A549 (cell line): ENCODE measurements at regions not wholly inside any gene's neighbourhood (a gene's known extent, or its start where the extent isn't known, plus 50 kb on each side); places are given as distances from the start of the nearest gene placed in this dataset.

ENCODE experiments used
- ATAC-seq, 2 experiments: fragments of 200-7000 bp in 1 of 2; fragments of >200 bp in 1 of 2; cut with Nextera tagmentation in 1 of 2; cut with Tn5 transposase in 1 of 2; 3 replicates each; pipeline versions ENCODE4 v1.8.0 to v1.9.1; 2018 to 2020; ENCODE audit warnings: mild to moderate bottlenecking in 1 of 2, moderate library complexity in 1 of 2
- CTCF ChIA-PET: fragments of 300-600 bp; sonication (Branson Sonifier 250); formaldehyde crosslinking; extraction: SDS; loops from one replicate; lab custom pipeline; 2021; ENCODE audit warnings: antibody characterized with exemption, inconsistent platforms; lab: Yijun Ruan, JAX
- POLR2A ChIA-PET: fragments of 350-600 bp; formaldehyde crosslinking; extraction: SDS; loops from one replicate; lab custom pipeline; 2021; ENCODE audit warnings: antibody characterized with exemption, inconsistent platforms; lab: Yijun Ruan, JAX
- DNase-seq, 2 experiments: peaks; one replicate each; pipeline versions ENCODE4 v3.0.0 to v3.0.0-alpha.2; 2011 to 2016; ENCODE audit warnings: low read depth in 1 of 2, low spot score in 1 of 2
- FAIRE-seq: peaks from 2 replicates; lab custom pipeline; 2011; peaks lifted over from hg19 to GRCh38; lab: Jason Lieb, UNC
- H3K27ac ChIP-seq, 2 experiments: fragments of >200 bp; sonication (Bioruptor Twin); formaldehyde crosslinking; 3 replicates each; pipeline ENCODE4 v1.5.1; 2016 to 2017
- H3K4me1 ChIP-seq: fragments of >200 bp; sonication (Bioruptor Twin); formaldehyde crosslinking; 3 replicates; pipeline ENCODE4 v1.6.1; 2016
- H3K4me2 ChIP-seq: fragments of >200 bp; sonication (Bioruptor Twin); formaldehyde crosslinking; 3 replicates; pipeline ENCODE4 v1.6.1; 2016
- H3K4me3 ChIP-seq: fragments of >200 bp; sonication (Bioruptor Twin); formaldehyde crosslinking; 3 replicates; pipeline ENCODE4 v1.5.1; 2016
- H3K9me3 ChIP-seq: fragments of >200 bp; sonication (Bioruptor Twin); formaldehyde crosslinking; 3 replicates; pipeline ENCODE4 v1.6.1; 2016
- BHLHE40 ChIP-seq: IDR thresholded peaks from 2 replicates; pipeline ENCODE4 v1.6.1; 2012; ENCODE audit warnings: low read depth, low read length, inconsistent platforms
- CEBPB ChIP-seq, 2 experiments: fragments of >200 bp in 1 of 2; sonication (Bioruptor Twin) in 1 of 2; formaldehyde crosslinking in 1 of 2; IDR thresholded peaks; 2 replicates each; pipeline ENCODE4 v1.6.1; 2012 to 2016
- CHD2 ChIP-seq: fragments of 150-350 bp; IDR thresholded peaks from 2 replicates; pipeline ENCODE4 v1.6.1; 2014; ENCODE audit warnings: low read length; ENCODE audit not compliant: partially characterized antibody
- CTCF ChIP-seq: fragments of >200 bp; sonication (Bioruptor Twin); formaldehyde crosslinking; IDR thresholded peaks from 3 replicates; pipeline ENCODE4 v1.5.1; 2016
- FOXS1 ChIP-seq: fragments of 250-450 bp; sonication (Bioruptor Pico); IDR thresholded peaks from 2 replicates; pipeline ENCODE4 v1.5.0; 2020; ENCODE audit warnings: mild to moderate bottlenecking, moderate library complexity
- GATA3 ChIP-seq: IDR thresholded peaks from 2 replicates; pipeline ENCODE4 v1.6.1; 2012; ENCODE audit warnings: borderline replicate concordance
- HEYL ChIP-seq: fragments of 250-450 bp; sonication (Bioruptor Pico); IDR thresholded peaks from 2 replicates; pipeline ENCODE4 v1.8.0; 2021; ENCODE audit warnings: mild to moderate bottlenecking, moderate library complexity
- HMGXB4 ChIP-seq: fragments of 250-450 bp; sonication (Bioruptor Pico); IDR thresholded peaks from 2 replicates; pipeline ENCODE4 v1.5.0; 2021; ENCODE audit warnings: mild to moderate bottlenecking, moderate library complexity, borderline replicate concordance
- JUNB ChIP-seq: fragments of >200 bp; sonication (Bioruptor Twin); formaldehyde crosslinking; IDR thresholded peaks from 2 replicates; pipeline ENCODE4 v1.6.1; 2016
- KDM1A ChIP-seq: fragments of 200-600 bp; sonication (generic); IDR thresholded peaks from 2 replicates; pipeline ENCODE4 v1.6.1; 2016; ENCODE audit warnings: low read depth, mild to moderate bottlenecking
- KDM5A ChIP-seq: fragments of 200-600 bp; sonication (generic); IDR thresholded peaks from 2 replicates; pipeline ENCODE4 v1.6.1; 2016; ENCODE audit warnings: antibody characterized with exemption, mild to moderate bottlenecking
- MAFK ChIP-seq: fragments of 450-650 bp; IDR thresholded peaks from 2 replicates; pipeline ENCODE4 v1.6.1; 2014; ENCODE audit not compliant: partially characterized antibody
- NFE2L2 ChIP-seq: fragments of 150-350 bp; conservative IDR thresholded peaks from 2 replicates; pipeline ENCODE4 v1.6.1; 2014; ENCODE audit warnings: low read length
- NPAS2 ChIP-seq: fragments of 250-450 bp; sonication (Bioruptor Pico); IDR thresholded peaks from 2 replicates; pipeline ENCODE4 v1.8.0; 2022; ENCODE audit warnings: mild to moderate bottlenecking, moderate library complexity, borderline replicate concordance
- PBX3 ChIP-seq: IDR thresholded peaks from 2 replicates; pipeline ENCODE4 v1.6.1; 2012
- PHF8 ChIP-seq: fragments of 200-600 bp; sonication (generic); IDR thresholded peaks from 2 replicates; pipeline ENCODE4 v1.6.1; 2016; ENCODE audit warnings: low read depth, mild to moderate bottlenecking, antibody characterized with exemption, moderate library complexity, borderline replicate concordance
- RCOR1 ChIP-seq: fragments of 150-350 bp; IDR thresholded peaks from 2 replicates; pipeline ENCODE4 v1.6.1; 2014; ENCODE audit warnings: antibody characterized with exemption, low read length, low read depth
- RFX5 ChIP-seq: fragments of 450-650 bp; IDR thresholded peaks from 2 replicates; pipeline ENCODE4 v1.7.1; 2014; ENCODE audit warnings: antibody characterized with exemption, mild to moderate bottlenecking, moderate library complexity
- RNF2 ChIP-seq: fragments of 200-600 bp; sonication (generic); IDR thresholded peaks from 2 replicates; pipeline ENCODE4 v1.6.1; 2016; ENCODE audit warnings: low read depth, mild to moderate bottlenecking, antibody characterized with exemption, moderate library complexity, borderline replicate concordance
- SREBF2 ChIP-seq: fragments of 450-650 bp; IDR thresholded peaks from 2 replicates; pipeline ENCODE4 v1.6.1; 2014; ENCODE audit warnings: mild to moderate bottlenecking, moderate library complexity
- TFCP2L1 ChIP-seq: fragments of 250-450 bp; sonication (Bioruptor Pico); IDR thresholded peaks from 2 replicates; pipeline ENCODE4 v1.5.0; 2021; ENCODE audit warnings: mild to moderate bottlenecking
- TP53 ChIP-seq: fragments of 250-450 bp; sonication (Bioruptor Pico); IDR thresholded peaks from 2 replicates; pipeline ENCODE4 v1.5.0; 2021; ENCODE audit warnings: mild to moderate bottlenecking, moderate library complexity
- USF2 ChIP-seq: fragments of 450-650 bp; IDR thresholded peaks from 2 replicates; pipeline ENCODE4 v1.6.1; 2014; ENCODE audit warnings: antibody characterized with exemption
- ZNF302 ChIP-seq: fragments of 250-450 bp; sonication (Bioruptor Pico); IDR thresholded peaks from 2 replicates; pipeline ENCODE4 v1.9.0; 2021; ENCODE audit warnings: inconsistent platforms, mild to moderate bottlenecking, moderate library complexity
- WGBS: methylation state at CpG from one replicate; pipeline ENCODE4 v1.1.6; 2017; ENCODE audit errors: missing lambda C conversion rate; 5-methylcytosine and 5-hydroxymethylcytosine counted together
- TF ChIP-seq, protein P1 (sequence below): fragments of 200-600 bp; sonication (generic); IDR thresholded peaks from 2 replicates; pipeline ENCODE4 v1.6.1; 2016; ENCODE audit warnings: antibody characterized with exemption, mild to moderate bottlenecking, moderate library complexity
- TF ChIP-seq, protein P2 (sequence below): IDR thresholded peaks from 2 replicates; pipeline ENCODE4 v1.6.1; 2012; ENCODE audit warnings: low read depth, borderline replicate concordance

DNA sequence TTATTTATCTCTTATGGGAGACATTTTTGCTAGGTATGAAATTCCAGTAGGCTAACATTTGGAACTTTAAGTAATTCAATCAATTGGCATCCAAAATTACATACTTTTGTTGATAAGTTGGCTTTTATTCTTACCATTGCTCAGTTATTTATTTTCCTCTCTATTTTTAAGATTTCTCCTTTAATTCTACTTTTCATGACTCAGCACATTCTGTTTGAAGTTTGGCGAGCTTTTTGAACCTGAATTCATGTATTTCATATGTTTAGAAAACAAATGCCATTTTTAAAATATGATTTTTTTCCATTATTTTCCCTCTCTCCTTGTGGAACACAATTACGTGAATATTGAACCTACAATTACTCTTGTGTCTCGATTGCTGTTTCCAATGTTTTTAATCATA is 2896.3 kb upstream of the PCDH20 start:
- ChIA-PET CTCF (no interaction called here), POLR2A (no interaction called here)
- Histone ChIP-seq H3K4me2 (no peak overlapping the region), H3K4me1 (no peaks in the 10 kb centered on the region), H3K4me3 (no peak overlapping the region), H3K9me3 (no peaks in the 10 kb centered on the region), H3K27ac (no peak overlapping the region)
- no peak for DNase-seq
- no peak for ATAC-seq
- TF ChIP-seq, protein P1, sequence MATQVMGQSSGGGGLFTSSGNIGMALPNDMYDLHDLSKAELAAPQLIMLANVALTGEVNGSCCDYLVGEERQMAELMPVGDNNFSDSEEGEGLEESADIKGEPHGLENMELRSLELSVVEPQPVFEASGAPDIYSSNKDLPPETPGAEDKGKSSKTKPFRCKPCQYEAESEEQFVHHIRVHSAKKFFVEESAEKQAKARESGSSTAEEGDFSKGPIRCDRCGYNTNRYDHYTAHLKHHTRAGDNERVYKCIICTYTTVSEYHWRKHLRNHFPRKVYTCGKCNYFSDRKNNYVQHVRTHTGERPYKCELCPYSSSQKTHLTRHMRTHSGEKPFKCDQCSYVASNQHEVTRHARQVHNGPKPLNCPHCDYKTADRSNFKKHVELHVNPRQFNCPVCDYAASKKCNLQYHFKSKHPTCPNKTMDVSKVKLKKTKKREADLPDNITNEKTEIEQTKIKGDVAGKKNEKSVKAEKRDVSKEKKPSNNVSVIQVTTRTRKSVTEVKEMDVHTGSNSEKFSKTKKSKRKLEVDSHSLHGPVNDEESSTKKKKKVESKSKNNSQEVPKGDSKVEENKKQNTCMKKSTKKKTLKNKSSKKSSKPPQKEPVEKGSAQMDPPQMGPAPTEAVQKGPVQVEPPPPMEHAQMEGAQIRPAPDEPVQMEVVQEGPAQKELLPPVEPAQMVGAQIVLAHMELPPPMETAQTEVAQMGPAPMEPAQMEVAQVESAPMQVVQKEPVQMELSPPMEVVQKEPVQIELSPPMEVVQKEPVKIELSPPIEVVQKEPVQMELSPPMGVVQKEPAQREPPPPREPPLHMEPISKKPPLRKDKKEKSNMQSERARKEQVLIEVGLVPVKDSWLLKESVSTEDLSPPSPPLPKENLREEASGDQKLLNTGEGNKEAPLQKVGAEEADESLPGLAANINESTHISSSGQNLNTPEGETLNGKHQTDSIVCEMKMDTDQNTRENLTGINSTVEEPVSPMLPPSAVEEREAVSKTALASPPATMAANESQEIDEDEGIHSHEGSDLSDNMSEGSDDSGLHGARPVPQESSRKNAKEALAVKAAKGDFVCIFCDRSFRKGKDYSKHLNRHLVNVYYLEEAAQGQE: no peak
- TF ChIP-seq MAFK: peak; percentile 87
- TF ChIP-seq CHD2: no peak
- no peak for TF ChIP-seq NPAS2 (CRISPR knock-in tag)
- no peak for TF ChIP-seq RCOR1
- TF ChIP-seq RNF2: no peak
- no peak for TF ChIP-seq PBX3
- TF ChIP-seq TFCP2L1 (CRISPR knock-in tag): no peak
- TF ChIP-seq KDM1A: no peak
- peak; percentile 58 for TF ChIP-seq NFE2L2
- FAIRE-seq: no peak
- WGBS: 42% methylated on average over 3 of the region's 3 CpGs

GRCh38 chr13:64311112-64311511 is 2895.5 kb upstream of the PCDH20 start:
- no peak for FAIRE-seq
- no peak overlapping the region for H3K27ac ChIP-seq

DNA sequence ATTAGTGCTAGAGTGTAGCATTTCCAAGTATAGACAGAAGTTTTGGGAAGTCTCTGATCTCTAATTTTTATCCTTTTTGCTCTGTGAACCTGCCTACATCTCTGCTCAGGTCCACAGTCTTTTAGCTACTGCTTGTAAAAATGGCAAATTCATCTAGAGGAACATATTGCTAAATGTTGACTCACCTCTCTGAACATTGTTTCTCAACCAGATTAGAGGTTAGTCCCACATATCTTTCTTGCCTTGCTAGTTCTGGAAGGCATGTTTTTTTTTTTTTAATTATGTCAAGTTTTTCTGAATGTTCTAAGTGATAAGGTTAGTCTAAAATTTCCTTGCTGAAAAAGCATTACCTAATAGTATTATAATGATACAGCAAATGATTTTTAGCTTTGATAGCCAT is 2889.6 kb upstream of the PCDH20 start:
- no peak for DNase-seq
- CTCF ChIA-PET: interaction anchor here (1.3 kb wide), 1 partner anchor 12 kb away, joined by 5 read pairs; no protein-coding TSS in a partner anchor

More at GRCh38 chr13:64311112-64311511, 2895.5 kb upstream of the PCDH20 start:
- POLR2A ChIA-PET: no interaction called here
- WGBS: 59% methylated on average over 1 of the region's 1 CpG
- H3K9me3 ChIP-seq: no peaks in the 10 kb centered on the region
- no peak for DNase-seq
- TF ChIP-seq FOXS1 (CRISPR knock-in tag) (no peak), RFX5 (no peak), BHLHE40 (no peak), ZNF302 (CRISPR knock-in tag) (no peak), SREBF2 (no peak), GATA3 (no peak)
- TF ChIP-seq, all 56 proteins: peak for 0
- CTCF ChIA-PET: no interaction called here
- H3K4me1 ChIP-seq: no peaks in the 10 kb centered on the region
- no peak overlapping the region for H3K4me3 ChIP-seq
- ATAC-seq: no peak
- H3K4me2 ChIP-seq: no peak overlapping the region

More for the DNA sequence above, 2889.6 kb upstream of the PCDH20 start:
- TF ChIP-seq RNF2 (no peak), TP53 (no peak), KDM5A (no peak), HMGXB4 (CRISPR knock-in tag) (no peak), HEYL (CRISPR knock-in tag) (no peak), SREBF2 (no peak), PHF8 (no peak), JUNB (no peak), CTCF (no peak), CHD2 (no peak), USF2 (no peak), CEBPB (IDR thresholded peaks at IDR 0.05) (no peak)
- TF ChIP-seq, protein P2, sequence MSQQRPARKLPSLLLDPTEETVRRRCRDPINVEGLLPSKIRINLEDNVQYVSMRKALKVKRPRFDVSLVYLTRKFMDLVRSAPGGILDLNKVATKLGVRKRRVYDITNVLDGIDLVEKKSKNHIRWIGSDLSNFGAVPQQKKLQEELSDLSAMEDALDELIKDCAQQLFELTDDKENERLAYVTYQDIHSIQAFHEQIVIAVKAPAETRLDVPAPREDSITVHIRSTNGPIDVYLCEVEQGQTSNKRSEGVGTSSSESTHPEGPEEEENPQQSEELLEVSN: no peak
- no peak overlapping the region for H3K27ac ChIP-seq
- H3K4me2 ChIP-seq: no peak overlapping the region
- no peaks in the 10 kb centered on the region for H3K4me1 ChIP-seq
- POLR2A ChIA-PET: no interaction called here
- ATAC-seq: no peak
- no peak overlapping the region for H3K4me3 ChIP-seq
- FAIRE-seq: no peak
- no peaks in the 10 kb centered on the region for H3K9me3 ChIP-seq
